ENCODE measurements at regions not wholly inside any gene's neighbourhood (a gene's known extent, or its start where the extent isn't known, plus 50 kb on each side); places are given as distances from the start of the nearest gene placed in this dataset.
"Not testable (repeated sequence)": the region's sequence is repeated elsewhere in the genome, so short reads cannot be mapped to it uniquely, and the experiment has no call there.

GRCh38 chr16:65751622-65752521, 614.6 kb upstream of the CDH5 start:
- DNase-seq, result no peak

- DNase-seq, result no peak
These were observed 617.0 kb upstream of the CDH5 start for GRCh38 chr16:65749506-65749905.

GRCh38 chr16:65746941-65747340, 619.5 kb upstream of the CDH5 start:
- DNase-seq, result no peak

- no peak for DNase-seq
These were observed 621.2 kb upstream of the CDH5 start for GRCh38 chr16:65745201-65745708.

- no peak for DNase-seq
These were observed 622.1 kb upstream of the CDH5 start for GRCh38 chr16:65744401-65744800.

- no peak for DNase-seq
These were observed 621.7 kb upstream of the CDH11 start for GRCh38 chr16:65743558-65743957.

GRCh38 chr16:65740711-65741110, 618.8 kb upstream of the CDH11 start:
- DNase-seq, result no peak

- no peak for DNase-seq
These were observed 617.7 kb upstream of the CDH11 start for GRCh38 chr16:65739518-65739917.

- DNase-seq, result no peak
These were observed 616.0 kb upstream of the CDH11 start for GRCh38 chr16:65737831-65738230.

- not testable (repeated sequence) for DNase-seq
These were observed 613.8 kb upstream of the CDH11 start for GRCh38 chr16:65735615-65736014.

- DNase-seq, result no peak
These were observed 611.9 kb upstream of the CDH11 start for GRCh38 chr16:65733721-65734120.

- DNase-seq, result no peak
These were observed 610.0 kb upstream of the CDH11 start for GRCh38 chr16:65731833-65732232.

GRCh38 chr16:65728652-65729051, 606.8 kb upstream of the CDH11 start:
- DNase-seq, result no peak

GRCh38 chr16:65728167-65728566, 606.3 kb upstream of the CDH11 start:
- no peak for DNase-seq

GRCh38 chr16:65727534-65728137, 605.8 kb upstream of the CDH11 start:
- DNase-seq, result no peak

GRCh38 chr16:65725156-65725845, 603.4 kb upstream of the CDH11 start:
- no peak for DNase-seq

- no peak for DNase-seq
These were observed 600.6 kb upstream of the CDH11 start for GRCh38 chr16:65722429-65722828.

- DNase-seq, result no peak
These were observed 596.0 kb upstream of the CDH11 start for GRCh38 chr16:65717846-65718245.

GRCh38 chr16:65716737-65717700, 595.2 kb upstream of the CDH11 start:
- no peak for DNase-seq

GRCh38 chr16:65713181-65713808, 591.4 kb upstream of the CDH11 start:
- DNase-seq, result no peak

- no peak for DNase-seq
These were observed 588.2 kb upstream of the CDH11 start for GRCh38 chr16:65710107-65710506.

GRCh38 chr16:65704866-65705265, 583.0 kb upstream of the CDH11 start:
- DNase-seq, result no peak

Measured in activated CD4-positive, alpha-beta T cell treated with anti-CD3 and anti-CD28 coated beads, Interleukin-2, amount 50 U/mL, for 1 hour (primary cell).